ENCODE measurements at regions not wholly inside any gene's neighbourhood (a gene's known extent, or its start where the extent isn't known, plus 50 kb on each side); places are given as distances from the start of the nearest gene placed in this dataset.

- TF ChIP-seq CTCF (IDR thresholded peaks at IDR 0.05; ENCODE audit: low read length) (no peak), EZH2 (IDR thresholded peaks at IDR 0.05; ENCODE audit: borderline replicate concordance, low read length) (no peak)
- Histone ChIP-seq H3K36me3 (ENCODE audit: insufficient read depth, low read length) (no peaks in the 10 kb centered on the region), H3K4me2 (ENCODE audit: low read length) (no peak overlapping the region), H4K20me1 (ENCODE audit: insufficient read depth, low read length) (no peaks in the 10 kb centered on the region), H3K9me3 (ENCODE audit: low read length) (no peaks in the 10 kb centered on the region), H3K4me3 (ENCODE audit: low read depth, low read length, poor library complexity, severe bottlenecking) (no peak overlapping the region), H3K27me3 (ENCODE audit: insufficient read depth, low read length) (no peaks in the 10 kb centered on the region), H3F3A (ENCODE audit: insufficient read depth, low read length) (no peaks in the 10 kb centered on the region), H3K9me2 (ENCODE audit: low read depth, low read length) (no peaks in the 10 kb centered on the region), H2AFZ (ENCODE audit: low read length) (no peak overlapping the region), H3K9ac (ENCODE audit: low read length) (no peak overlapping the region), H3K27ac (ENCODE audit: low read depth, low read length, poor library complexity, severe bottlenecking) (no peak overlapping the region), H3K4me1 (ENCODE audit: insufficient read depth, low read length, severe bottlenecking) (no peaks in the 10 kb centered on the region), H3K79me2 (ENCODE audit: insufficient read depth, low read length) (no peaks in the 10 kb centered on the region)
Measured at GRCh38 chr12:91511795-91512420, 329.3 kb upstream of the DCN start.

- no peak overlapping the region for H3K4me3 ChIP-seq (ENCODE audit: low read depth, low read length, poor library complexity, severe bottlenecking)
- H3F3A ChIP-seq (ENCODE audit: insufficient read depth, low read length): no peaks in the 10 kb centered on the region
- H3K27ac ChIP-seq (ENCODE audit: low read depth, low read length, poor library complexity, severe bottlenecking): no peak overlapping the region
- H3K9ac ChIP-seq (ENCODE audit: low read length): no peak overlapping the region
- H4K20me1 ChIP-seq (ENCODE audit: insufficient read depth, low read length): no peaks in the 10 kb centered on the region
- no peaks in the 10 kb centered on the region for H3K36me3 ChIP-seq (ENCODE audit: insufficient read depth, low read length)
- H3K9me2 ChIP-seq (ENCODE audit: low read depth, low read length): no peaks in the 10 kb centered on the region
- H3K4me2 ChIP-seq (ENCODE audit: low read length): no peak overlapping the region
- no peaks in the 10 kb centered on the region for H3K9me3 ChIP-seq (ENCODE audit: low read length)
- H2AFZ ChIP-seq (ENCODE audit: low read length): no peak overlapping the region
- TF ChIP-seq EZH2 (IDR thresholded peaks at IDR 0.05; ENCODE audit: borderline replicate concordance, low read length) (no peak), CTCF (IDR thresholded peaks at IDR 0.05; ENCODE audit: low read length) (no peak)
- H3K79me2 ChIP-seq (ENCODE audit: insufficient read depth, low read length): no peaks in the 10 kb centered on the region
- H3K4me1 ChIP-seq (ENCODE audit: insufficient read depth, low read length, severe bottlenecking): no peaks in the 10 kb centered on the region
- no peaks in the 10 kb centered on the region for H3K27me3 ChIP-seq (ENCODE audit: insufficient read depth, low read length)
Measured at GRCh38 chr12:91507754-91508153, 325.1 kb upstream of the DCN start.

- Histone ChIP-seq H3K4me3 (ENCODE audit: low read depth, low read length, poor library complexity, severe bottlenecking) (no peak overlapping the region), H3K9me2 (ENCODE audit: low read depth, low read length) (no peaks in the 10 kb centered on the region), H3K4me1 (ENCODE audit: insufficient read depth, low read length, severe bottlenecking) (no peaks in the 10 kb centered on the region), H4K20me1 (ENCODE audit: insufficient read depth, low read length) (no peaks in the 10 kb centered on the region), H3K9ac (ENCODE audit: low read length) (no peak overlapping the region), H3K79me2 (ENCODE audit: insufficient read depth, low read length) (no peaks in the 10 kb centered on the region), H2AFZ (ENCODE audit: low read length) (no peak overlapping the region), H3F3A (ENCODE audit: insufficient read depth, low read length) (no peaks in the 10 kb centered on the region), H3K36me3 (ENCODE audit: insufficient read depth, low read length) (no peaks in the 10 kb centered on the region), H3K27me3 (ENCODE audit: insufficient read depth, low read length) (no peaks in the 10 kb centered on the region), H3K4me2 (ENCODE audit: low read length) (no peak overlapping the region), H3K9me3 (ENCODE audit: low read length) (no peaks in the 10 kb centered on the region), H3K27ac (ENCODE audit: low read depth, low read length, poor library complexity, severe bottlenecking) (no peak overlapping the region)
- TF ChIP-seq EZH2 (IDR thresholded peaks at IDR 0.05; ENCODE audit: borderline replicate concordance, low read length): no peak
- no peak for TF ChIP-seq CTCF (IDR thresholded peaks at IDR 0.05; ENCODE audit: low read length)
Measured at GRCh38 chr12:91506452-91506851, 323.8 kb upstream of the DCN start.
